Breast epithelium (tissue), 4 donors: ENCODE measurements at regions not wholly inside any gene's neighbourhood (a gene's known extent, or its start where the extent isn't known, plus 50 kb on each side); places are given as distances from the start of the nearest gene placed in this dataset.
A peak's percentile ranks its signal among the peaks of the same experiment; 100 is the strongest.

Experiments
- DNase-seq, 2 donors: peaks; one replicate each; pipeline ENCODE4 v3.0.0-alpha.2; 2019; ENCODE audit warnings: low spot score in 2 of 2
- H3K27ac ChIP-seq, 2 donors: fragments of 200-600 bp; sonication (generic) in 1 of 2; one replicate each; pipeline ENCODE4 v1.5.1; 2016 to 2019; ENCODE audit warnings: mild to moderate bottlenecking in 1 of 2
- H3K27me3 ChIP-seq, 2 donors: fragments of 200-600 bp; sonication (generic) in 1 of 2; one replicate each; pipeline versions ENCODE4 v1.5.1 to v1.6.0; 2017 to 2019; ENCODE audit warnings: control low read depth in 1 of 2, mild to moderate bottlenecking in 1 of 2
- H3K36me3 ChIP-seq: fragments of 200-600 bp; one replicate; pipeline ENCODE4 v1.5.1; 2019
- H3K4me1 ChIP-seq, 2 donors: fragments of 200-600 bp; sonication (generic); one replicate each; pipeline ENCODE4 v1.5.1; 2016 to 2019; ENCODE audit warnings: control low read depth in 1 of 2
- H3K4me3 ChIP-seq, 3 donors: fragments of 200-600 bp; sonication (generic); 1 replicate in 2 of 3; 2 replicates in 1 of 3; pipeline ENCODE4 v1.5.1; 2016 to 2019; ENCODE audit warnings: mild to moderate bottlenecking in 3 of 3, moderate library complexity in 2 of 3
- H3K9me3 ChIP-seq, 2 donors: fragments of 200-600 bp; sonication (generic) in 1 of 2; one replicate each; pipeline ENCODE4 v1.5.1; 2016 to 2019; ENCODE audit warnings: control low read depth in 1 of 2
- CTCF ChIP-seq, 3 donors: fragments of 450-650 bp; IDR thresholded peaks; one replicate each; pipeline ENCODE4 v1.5.1; 2016 to 2017; ENCODE audit warnings: antibody characterized with exemption in 3 of 3, mild to moderate bottlenecking in 3 of 3, moderate library complexity in 3 of 3
- POLR2A ChIP-seq: fragments of 450-650 bp; IDR thresholded peaks from one replicate; pipeline ENCODE4 v1.6.1; 2016; ENCODE audit warnings: antibody characterized with exemption, mild to moderate bottlenecking, moderate library complexity
- POLR2AphosphoS5 ChIP-seq, 3 donors: sonication (generic); formaldehyde crosslinking; IDR thresholded peaks; one replicate each; pipeline ENCODE4 v1.6.1; 2017; ENCODE audit warnings: antibody characterized with exemption in 3 of 3
- intact Hi-C: fragments of 100-400 bp; cut with DNase I; formaldehyde crosslinking; loops from one replicate; pipeline ENCODE4 v1.15.1; 2023; ENCODE audit warnings: low total_unique reads

GRCh38 chr21:27569091-27569490 lies 602.2 kb upstream of the ADAMTS5 start:
- DNase-seq, result no peak
- Histone ChIP-seq H3K27me3 (no peaks in the 10 kb centered on the region), H3K4me3 (no peak overlapping the region), H3K27ac (no peak overlapping the region), H3K4me1 (no peaks in the 10 kb centered on the region), H3K36me3 (no peaks in the 10 kb centered on the region), H3K9me3 (no peaks in the 10 kb centered on the region)
- intact Hi-C loops, result no loop called here
- TF ChIP-seq CTCF (IDR thresholded peaks at IDR 0.05) (no peak), POLR2AphosphoS5 (IDR thresholded peaks at IDR 0.05) (no peak)

- Histone ChIP-seq H3K27ac (no peak overlapping the region), H3K27me3 (no peaks in the 10 kb centered on the region), H3K4me3 (no peak overlapping the region), H3K36me3 (no peaks in the 10 kb centered on the region), H3K4me1 (no peaks in the 10 kb centered on the region), H3K9me3 (no peaks in the 10 kb centered on the region)
- TF ChIP-seq POLR2AphosphoS5 (IDR thresholded peaks at IDR 0.05) (no peak), CTCF (IDR thresholded peaks at IDR 0.05) (no peak), POLR2A (no peak)
- intact Hi-C loops, result no loop called here
- no peak for DNase-seq
Observed at GRCh38 chr21:27567381-27567780, 600.5 kb upstream of the ADAMTS5 start.

GRCh38 chr21:27566521-27566920 lies 599.6 kb upstream of the ADAMTS5 start:
- no peak overlapping the region for H3K4me3 ChIP-seq
- intact Hi-C loops, result no loop called here
- no peaks in the 10 kb centered on the region for H3K27me3 ChIP-seq
- no peaks in the 10 kb centered on the region for H3K4me1 ChIP-seq
- no peak for DNase-seq
- no peak overlapping the region for H3K27ac ChIP-seq
- TF ChIP-seq CTCF (IDR thresholded peaks at IDR 0.05) (no peak), POLR2A (no peak), POLR2AphosphoS5 (IDR thresholded peaks at IDR 0.05) (no peak)
- no peaks in the 10 kb centered on the region for H3K9me3 ChIP-seq
- no peaks in the 10 kb centered on the region for H3K36me3 ChIP-seq

- Histone ChIP-seq H3K27ac (no peak overlapping the region), H3K4me1 (no peaks in the 10 kb centered on the region), H3K36me3 (no peaks in the 10 kb centered on the region), H3K27me3 (no peaks in the 10 kb centered on the region), H3K4me3 (no peak overlapping the region), H3K9me3 (no peaks in the 10 kb centered on the region)
- no peak for DNase-seq
- TF ChIP-seq POLR2A (no peak), CTCF (IDR thresholded peaks at IDR 0.05) (no peak), POLR2AphosphoS5 (IDR thresholded peaks at IDR 0.05) (no peak)
- intact Hi-C loops, result no loop called here
Observed at GRCh38 chr21:27565364-27565763, 598.5 kb upstream of the ADAMTS5 start.

GRCh38 chr21:27564684-27565301 lies 597.9 kb upstream of the ADAMTS5 start:
- TF ChIP-seq POLR2AphosphoS5 (IDR thresholded peaks at IDR 0.05) (no peak), CTCF (IDR thresholded peaks at IDR 0.05) (peak; percentile 28 to 45 (median 44))
- intact Hi-C loops, result no loop called here
- Histone ChIP-seq H3K4me1 (no peaks in the 10 kb centered on the region), H3K27ac (no peak overlapping the region), H3K4me3 (no peak overlapping the region), H3K36me3 (no peaks in the 10 kb centered on the region), H3K27me3 (no peaks in the 10 kb centered on the region), H3K9me3 (no peaks in the 10 kb centered on the region)
- DNase-seq, result peak in 1 of 2 donors; percentile 22
